ENCODE measurements at regions not wholly inside any gene's neighbourhood (a gene's known extent, or its start where the extent isn't known, plus 50 kb on each side); places are given as distances from the start of the nearest gene placed in this dataset.

DNA sequence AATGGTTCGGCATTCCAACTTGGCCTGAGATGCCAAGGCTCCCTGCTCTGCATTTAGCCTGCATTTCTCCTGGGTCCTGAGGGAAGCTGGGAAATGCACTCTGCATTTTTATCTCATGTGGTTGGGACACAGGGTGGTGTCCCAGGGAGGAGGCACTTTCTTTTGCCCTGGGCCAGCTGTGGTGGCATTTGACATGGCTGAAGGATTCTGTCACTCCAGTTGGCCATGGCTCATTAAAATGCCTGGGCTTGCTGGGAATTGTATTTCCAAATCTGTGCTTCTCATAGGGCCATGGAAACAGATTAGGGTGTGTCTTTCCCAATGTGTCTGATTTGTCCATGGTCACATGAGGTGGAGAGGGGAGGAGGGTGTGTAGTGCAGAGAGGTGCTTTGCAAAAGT, 128.3 kb upstream of the RGMA start:
- DNase-seq, result no peak

DNA sequence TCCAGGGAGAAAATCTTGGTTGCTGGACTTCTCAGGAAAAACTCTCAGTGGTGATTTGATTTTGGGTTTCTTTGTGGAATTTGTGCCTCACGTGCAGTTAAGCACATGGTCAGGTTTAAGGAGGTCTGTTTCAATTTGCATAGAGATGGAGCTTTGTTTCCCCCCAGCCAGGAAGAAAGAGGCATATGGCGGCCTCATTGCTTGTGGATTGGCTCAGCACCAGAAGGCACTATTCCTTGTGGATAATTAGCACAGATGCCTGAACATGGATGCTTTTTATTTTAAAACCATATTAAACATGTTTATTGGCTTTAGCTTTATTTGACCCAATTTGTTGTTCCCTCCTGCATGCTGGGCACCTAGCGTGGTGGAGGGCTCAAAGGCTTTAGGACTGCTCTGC, 125.1 kb upstream of the RGMA start:
- no peak for DNase-seq

DNA sequence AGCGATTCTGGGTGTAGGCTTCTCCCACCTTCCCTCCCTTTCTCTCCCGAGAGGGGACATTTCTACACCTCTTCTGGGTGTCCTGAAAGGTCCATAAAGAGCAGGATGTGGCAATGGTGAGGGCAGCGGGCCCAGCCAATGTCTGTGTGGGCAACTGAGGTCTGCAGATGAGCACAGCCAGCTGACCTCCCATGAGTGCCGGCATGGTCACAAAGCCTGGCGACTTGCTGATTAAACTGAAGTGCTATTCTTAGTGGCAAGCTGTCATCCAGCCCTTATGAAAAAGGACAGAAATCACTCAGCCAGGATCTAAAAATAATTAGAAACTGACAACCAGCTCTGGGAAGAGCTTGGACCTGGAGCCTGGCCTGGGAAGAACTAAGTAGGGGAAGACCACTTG, 124.3 kb upstream of the RGMA start:
- no peak for DNase-seq

DNA sequence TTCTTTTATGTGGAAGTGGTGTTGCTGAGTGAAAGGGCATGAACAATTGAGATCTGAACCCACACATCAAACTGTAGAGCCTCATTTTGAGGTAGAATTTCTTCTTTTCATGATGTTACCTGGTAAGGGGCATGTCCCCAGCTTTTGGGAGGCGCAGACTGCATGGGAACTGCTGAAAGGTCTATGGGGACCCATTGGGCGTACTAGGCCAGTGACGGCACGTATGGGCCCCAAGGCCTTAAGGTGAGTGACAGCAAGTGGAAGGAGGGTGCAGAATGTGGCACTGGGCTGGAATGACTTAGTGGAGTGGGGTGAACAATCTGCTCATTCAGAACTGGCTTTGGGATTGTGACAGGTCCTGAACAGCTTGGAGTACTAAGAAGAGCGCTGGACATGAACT, 123.6 kb upstream of the RGMA start:
- no peak for DNase-seq

DNA sequence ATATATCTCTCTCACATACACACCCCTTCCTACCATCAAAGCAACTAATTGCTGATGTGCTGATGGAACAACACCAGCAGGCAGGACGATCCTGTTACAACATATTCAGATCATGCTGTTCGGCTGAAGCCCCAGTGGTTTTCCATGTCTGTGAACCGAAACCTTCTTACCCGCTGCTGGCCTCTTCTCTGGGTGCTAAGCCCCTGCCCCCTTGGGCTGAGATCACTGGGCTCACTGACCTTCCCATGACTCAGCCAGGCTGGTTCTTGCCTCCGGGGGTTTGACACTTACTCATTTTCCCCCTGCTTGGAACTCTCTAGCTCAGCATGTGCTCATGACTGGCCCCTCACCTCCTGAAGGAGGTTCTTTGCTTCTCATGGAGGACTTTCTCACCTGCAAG, 122.0 kb upstream of the RGMA start:
- DNase-seq, result no peak

DNA sequence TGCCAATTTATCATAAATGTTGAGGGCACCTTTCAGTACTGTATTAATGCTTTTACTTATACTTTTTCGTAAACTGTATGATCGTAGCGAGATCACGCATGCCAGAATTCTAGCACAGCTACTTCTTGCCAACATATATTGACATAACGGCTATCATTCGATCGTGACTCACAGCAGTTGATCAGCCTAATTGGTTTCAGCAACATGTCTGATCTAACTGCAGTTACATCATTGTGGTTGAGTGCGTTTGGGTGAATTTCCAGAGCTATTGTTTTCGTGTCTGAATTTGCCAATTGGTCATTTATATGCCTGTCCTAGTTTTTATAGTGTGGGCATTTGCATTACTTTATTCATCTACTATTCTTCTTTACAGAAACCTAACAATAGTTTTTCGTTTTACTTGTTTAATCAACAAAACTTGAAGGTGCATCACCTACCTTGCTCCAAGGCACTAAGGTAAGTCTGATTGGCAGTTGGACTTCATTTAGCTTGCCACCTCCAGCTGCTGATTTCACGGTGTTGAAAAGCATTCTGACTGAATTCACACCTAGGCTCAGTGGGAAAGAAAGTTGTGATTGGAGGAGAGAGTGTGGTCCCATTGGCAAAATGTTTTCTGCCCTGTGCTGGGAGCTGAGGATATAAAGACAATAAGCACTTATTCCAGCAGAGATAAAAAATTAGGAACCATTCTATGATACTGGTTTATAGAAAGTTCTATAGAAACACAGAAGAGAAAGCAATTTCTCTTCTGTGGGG, 120.9 kb upstream of the RGMA start:
- no peak for DNase-seq

DNA sequence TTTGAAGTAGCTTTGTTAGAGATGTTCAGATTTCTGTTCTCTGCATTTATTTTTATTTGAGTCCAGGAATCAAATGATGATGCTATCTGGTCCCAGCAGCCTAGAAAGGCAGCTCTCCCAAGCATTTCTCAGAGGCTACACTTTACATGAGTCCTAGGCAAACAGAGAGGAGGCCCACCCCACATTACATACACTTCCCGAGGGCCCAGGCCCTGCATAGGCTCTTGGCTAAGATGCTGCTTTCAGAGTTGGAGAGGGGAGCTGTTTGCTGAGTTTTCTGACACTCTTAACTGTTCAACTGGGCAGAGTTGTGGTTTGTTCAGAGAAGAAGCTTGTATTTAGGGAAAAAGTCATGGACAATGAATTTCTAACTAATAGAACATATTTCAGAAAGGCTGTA, 117.9 kb upstream of the RGMA start:
- no peak for DNase-seq

DNA sequence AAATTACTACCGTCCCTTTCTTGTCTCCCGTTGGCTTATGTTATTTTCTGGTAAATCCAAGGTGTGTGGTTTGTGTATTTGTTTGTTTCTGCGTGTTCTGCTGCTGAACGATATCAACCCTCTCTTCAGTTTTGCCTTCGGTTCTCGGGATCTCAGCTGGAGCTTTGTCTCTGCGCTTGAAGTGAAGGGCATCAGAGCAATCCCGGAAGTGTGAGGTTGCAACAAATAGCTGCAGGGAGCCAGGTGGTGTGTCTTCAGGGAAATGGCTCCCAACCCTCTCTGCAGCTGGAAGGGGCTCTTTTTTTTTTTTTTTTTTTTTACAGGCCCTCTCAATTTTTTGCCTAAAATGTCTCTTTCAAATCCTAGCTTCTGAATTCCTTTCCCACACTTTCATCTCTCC, 116.4 kb upstream of the RGMA start:
- DNase-seq, result no peak

DNA sequence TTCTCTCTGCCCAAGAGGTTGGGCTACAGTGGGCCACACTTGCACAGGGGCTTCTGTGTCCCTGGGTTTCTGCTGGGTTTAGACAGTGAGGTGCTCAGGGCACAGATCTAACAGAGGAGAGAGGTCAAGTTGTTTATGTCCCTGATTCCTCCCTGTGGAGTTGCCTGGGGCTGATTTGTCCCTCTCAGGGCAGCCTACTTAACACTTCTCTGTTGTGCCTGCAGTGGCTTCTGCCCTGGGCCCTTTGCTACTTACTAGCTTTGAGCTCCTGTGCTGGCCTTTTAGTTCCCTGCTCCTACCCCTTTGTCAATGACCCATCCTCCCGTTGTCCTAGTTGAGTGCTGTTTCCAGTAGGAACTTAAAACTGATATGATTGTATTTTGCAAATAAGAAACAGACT, 114.0 kb upstream of the RGMA start:
- DNase-seq, result no peak

DNA sequence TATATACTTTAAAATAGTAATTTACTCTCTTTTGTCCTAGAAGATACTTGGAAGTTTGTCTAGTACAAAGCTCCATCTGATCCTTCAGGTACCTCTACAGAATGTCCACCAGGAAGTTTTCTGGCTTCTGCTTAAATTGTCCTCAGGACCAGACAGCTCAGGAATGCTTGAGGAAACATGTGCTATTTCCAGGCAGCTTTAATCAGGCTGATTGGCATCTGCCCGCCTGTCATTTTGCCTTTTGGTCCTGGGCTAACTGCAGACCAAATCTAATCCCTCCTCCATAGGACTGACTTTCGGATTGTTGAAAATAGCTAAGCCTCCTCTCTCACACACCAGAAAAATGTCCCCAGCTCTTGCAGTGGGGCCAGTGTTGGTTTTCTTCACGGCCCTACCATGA, 113.4 kb upstream of the RGMA start:
- DNase-seq, result no peak

DNA sequence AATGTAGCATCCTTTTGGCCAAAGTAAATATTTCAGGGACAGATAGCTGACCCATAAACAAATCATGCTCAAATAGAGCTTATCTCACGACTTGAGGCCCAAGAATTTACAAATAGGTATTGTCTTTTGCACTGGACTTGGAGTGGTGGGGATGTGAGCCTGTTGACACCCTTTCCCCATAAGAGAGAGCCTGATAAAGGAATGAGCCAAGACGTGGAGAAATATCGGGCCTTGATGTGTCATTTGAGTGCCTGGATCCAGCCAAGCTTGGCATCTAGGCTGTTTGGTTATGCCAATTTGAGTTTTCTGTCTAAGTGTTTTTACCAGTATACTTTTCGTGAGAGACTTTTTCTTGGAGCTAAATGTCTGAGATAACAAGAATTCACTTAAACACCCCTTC, 112.9 kb upstream of the RGMA start:
- DNase-seq, result no peak

DNA sequence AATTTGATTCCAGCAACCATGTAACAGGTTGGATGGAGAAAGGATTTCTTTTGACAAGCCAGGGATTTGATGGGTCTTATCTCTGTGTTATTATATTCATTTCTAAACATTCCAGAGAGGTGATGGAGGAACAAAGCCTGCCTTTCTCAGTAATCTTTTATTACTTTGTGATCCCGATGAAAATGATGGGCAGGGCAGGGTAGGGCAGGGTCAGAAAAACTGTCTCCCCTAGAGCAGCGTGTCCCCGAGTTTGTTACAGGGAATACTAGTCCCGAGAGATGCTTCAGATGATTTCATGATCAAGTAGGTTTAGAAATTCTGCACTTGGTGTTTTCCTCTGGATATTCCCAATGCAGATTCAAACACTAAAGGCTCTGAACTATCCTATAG, 111.8 kb upstream of the RGMA start:
- DNase-seq, result no peak

DNA sequence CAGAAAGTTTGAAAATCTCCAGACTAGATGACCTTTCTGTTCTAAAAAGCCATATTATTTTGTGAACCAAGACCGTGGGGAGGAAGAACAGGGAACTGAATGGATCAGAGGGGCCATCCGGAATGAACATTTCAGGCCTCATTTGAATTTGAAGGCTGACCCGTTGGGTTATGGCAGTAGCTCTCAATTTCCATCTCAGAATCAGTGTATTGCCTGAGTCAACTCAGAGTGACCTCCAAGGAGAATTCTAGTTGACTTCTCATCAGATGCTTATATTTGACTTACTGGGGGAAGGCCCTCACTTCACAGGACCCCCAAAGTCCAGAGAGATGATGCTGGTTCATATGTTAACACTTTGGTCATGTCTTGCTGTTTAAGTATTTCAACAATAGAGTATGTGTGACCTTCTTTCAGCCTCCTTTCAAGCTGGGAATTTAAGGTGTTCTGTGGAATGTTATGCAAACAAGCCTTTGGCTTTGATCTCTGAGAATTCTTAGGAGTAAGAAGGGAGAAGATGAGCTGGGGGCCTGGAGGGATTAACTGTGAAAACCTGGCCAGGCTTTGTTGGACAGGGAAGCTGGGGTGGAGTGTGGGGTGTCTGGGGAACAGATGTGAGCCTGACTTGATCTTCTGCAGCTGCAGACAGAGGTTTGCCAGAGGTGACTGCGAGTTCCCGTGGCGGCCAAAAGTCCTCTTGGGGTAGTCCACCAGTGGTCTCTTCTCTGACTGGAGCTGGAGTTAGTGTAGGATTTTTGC, 111.2 kb upstream of the RGMA start:
- no peak for DNase-seq

DNA sequence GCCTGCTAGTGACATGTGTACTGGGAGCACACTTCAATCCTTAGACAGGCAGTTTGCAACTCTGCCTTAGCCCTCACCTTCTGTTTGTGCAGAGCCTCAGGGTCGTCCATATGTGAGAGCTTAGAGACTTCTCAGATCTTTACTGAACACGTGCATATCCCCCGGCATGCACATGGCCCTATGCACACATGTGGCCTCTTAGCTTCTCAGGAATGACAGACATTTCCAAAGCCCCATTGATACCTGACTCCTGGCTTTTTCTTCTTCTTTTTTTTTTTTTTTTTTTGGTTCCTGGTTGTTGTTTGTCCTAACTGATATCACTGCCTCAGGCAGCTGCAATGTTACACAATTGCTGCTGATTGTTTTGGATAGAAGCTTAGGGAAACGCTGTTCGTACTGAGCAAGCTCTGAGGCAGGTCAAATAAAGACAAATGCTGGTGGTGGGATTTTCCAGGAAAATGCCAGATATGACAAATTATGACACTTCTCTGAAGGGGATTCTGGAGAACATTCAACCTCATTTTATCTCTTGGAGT, 107.2 kb upstream of the RGMA start:
- no peak for DNase-seq

DNA sequence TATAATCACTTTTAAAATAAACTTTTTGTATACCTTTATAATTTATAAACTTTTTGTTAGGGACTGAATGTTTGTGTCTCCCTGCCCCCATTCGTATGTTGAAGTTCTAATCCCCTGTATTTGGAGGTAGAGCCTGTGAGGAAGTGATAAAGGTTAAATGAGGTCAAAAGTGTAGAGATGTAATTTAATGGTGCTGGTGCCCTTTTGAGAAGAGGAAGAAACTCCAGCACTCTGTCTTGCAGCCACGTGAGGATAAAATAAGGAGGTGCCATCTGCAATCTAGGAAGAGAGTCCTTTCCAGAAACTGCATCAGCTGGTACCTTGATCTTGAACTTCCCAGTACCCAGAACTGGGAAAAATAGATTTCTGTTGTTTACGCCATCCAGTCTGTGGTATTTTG, 106.1 kb upstream of the RGMA start:
- DNase-seq, result no peak

DNA sequence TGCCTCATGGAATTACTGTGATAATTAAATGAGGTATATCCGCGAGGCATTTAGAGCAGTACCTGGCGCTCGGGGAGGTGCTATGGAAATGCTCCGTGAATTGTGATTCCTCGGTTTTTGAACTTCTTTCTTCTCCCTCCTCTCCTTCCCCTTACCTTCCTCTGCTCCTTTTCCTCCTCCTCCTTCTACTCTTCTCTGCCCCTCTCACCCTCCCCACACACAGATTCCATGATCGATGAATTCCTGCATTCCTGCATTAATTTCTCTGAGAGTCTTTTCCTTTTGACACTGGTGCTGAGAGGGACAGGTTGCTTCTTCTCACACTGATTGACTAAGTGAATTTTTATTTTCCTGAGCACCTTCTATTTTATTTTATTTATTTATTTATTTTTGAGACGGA, 101.2 kb upstream of the RGMA start:
- no peak for DNase-seq

DNA sequence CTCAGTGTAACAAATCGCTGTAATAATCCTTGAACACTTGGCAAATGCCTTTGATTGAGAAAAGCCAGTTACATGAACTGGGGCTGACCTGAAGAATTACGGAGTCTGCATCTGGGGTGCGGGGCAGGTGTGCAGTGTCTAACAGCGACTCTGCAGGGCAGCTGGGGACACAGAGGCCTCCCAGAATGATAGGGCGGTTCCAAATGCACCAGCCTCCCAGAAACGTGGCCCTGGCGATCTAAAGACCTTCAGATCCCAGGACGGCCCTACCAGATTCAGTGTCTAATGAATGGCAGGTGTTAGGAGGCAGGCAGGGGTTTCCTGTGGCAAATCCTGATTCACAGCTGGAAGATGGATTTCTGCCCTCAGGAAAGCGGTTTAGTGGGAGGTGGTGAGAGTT, 100.5 kb upstream of the RGMA start:
- DNase-seq, result no peak

DNA sequence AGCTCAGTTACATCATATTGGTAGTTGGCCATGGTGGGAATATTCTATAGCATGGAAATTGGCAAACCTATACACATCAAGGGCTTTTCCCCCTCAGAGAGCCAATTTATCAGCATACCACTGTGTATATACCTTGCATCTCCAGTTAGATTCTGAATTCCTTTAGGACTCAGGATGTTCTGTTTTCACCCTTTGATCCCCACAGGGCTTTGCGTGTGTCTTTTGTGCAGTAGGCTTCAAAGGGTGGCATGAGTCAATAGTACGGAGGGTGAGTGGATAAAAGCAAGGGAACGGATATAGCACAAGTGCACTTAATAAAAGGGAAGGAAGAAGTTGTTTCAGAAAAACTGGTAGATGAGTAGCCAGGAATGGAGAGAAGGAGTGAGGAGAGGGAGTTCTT, 99.2 kb upstream of the RGMA start:
- no peak for DNase-seq

DNA sequence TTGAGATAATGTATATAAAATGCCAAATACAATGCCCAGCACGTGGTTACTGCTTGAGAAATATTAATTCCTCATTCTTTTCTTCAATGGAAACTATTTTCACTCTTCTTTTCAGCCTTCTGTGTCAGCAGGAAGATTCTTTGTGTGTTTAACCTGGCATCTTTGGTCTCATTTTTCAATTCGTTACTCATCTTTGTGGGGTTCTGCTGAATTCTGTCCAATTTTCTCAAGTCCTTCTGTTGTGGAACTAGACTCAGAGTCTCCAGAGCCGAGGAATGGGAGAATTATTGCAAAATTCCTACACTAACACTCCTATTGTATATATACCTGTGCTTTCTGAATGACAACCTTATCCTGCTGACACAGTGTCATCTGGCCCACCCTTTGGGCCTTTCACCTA, 96.8 kb upstream of the RGMA start:
- no peak for DNase-seq

DNA sequence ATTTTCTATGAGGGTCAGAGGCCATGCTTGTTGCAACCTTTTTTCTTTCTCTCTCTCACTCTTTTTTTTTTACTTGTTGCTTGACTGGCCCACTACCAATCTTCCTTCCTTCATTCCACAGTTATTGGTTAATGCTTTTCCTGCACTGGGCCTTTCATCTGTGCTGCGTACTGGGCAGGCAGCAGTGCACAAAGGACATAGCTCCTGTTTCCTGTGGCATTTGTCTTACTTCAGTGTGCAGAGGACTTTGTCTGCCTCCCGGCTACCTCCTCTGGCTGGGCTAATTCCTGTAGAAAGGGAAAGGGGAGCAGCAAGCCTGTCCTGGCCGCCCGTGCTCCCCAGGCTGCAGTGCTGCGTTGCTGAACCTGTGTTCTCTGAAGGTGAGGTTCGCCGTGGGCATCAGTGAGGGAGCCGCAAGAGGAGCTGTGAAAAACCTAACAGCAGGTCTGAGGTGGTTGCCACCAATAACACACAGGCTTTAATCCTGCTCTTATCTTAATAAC, 93.7 kb upstream of the RGMA start:
- DNase-seq, result no peak

DNA sequence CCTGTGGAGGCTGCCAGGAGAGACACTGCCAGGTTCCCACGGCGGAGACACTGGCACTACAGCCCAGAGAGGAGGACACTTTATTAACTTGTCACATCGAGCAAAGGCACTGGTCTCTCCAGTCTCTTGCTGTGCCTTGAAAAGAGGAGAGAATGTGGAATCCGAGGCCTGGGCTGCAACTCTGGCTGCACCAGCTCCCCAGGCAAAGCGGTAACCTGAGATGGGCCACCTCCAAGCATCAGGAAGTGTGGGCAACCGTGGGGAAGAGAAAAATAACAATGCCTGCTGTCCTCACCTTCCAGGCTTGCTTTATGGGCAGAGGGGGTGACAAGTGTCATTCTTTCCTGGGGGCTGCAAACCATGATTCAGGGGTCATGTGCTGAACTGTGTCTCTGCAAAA, 91.6 kb upstream of the RGMA start:
- DNase-seq, result no peak

DNA sequence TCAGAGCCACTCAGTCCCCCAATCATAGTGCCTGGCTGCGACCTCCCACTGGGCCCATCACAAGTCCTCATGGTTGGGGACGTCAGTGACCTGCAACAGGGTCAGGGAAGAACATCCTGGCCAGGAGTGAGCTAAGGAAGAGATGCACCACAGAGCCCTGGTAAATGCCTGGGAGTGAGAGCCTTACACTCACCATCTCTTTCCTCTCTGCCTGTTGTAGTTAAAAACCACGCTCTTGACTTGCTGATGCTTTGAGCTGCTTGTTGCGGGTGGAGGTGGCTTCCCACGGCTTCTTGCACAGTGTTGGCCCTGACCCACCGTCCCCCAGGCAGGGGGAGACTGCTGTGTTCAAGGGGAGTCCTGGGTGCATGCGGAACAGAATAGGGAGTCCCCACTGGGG, 91.1 kb upstream of the RGMA start:
- no peak for DNase-seq

DNA sequence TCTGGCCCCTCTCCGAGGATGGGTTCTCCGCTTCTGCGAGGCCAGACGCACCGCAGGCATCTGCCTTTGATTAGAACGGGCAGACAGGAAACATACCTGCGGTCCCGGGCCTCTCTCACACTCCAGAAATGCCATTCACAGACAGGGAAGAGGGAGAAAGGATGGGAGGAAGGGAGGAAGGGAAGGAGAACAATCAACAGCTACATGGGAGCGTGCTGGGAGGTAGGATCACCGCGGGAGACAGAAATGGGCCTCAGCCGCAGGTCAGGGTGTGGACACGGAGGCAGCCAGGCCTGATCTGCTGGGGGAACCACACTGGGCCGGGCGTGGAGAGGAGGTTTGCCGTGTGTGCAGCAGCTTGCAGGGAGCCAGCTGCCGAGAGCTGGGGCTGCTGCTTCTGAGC, 90.7 kb upstream of the RGMA start:
- DNase-seq, result no peak

DNA sequence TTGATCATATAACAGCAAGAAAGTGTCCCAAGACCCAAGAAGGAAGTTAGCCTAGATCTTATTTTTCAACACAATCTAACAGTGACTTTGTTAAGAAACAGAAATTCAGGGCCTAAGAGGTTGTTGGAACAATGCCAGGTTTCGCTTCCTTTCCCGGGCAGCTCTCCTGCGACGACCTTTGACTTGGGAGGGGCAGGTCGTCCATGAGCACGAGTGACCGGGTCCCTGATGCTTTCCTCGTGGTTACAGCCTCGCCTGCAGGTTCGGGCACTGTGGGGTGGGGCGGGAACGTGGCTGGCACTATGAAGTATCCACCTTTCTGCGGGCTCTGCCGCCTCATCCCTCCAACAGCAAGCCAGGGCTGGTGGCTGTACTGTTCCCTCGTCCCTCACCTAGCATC, 90.1 kb upstream of the RGMA start:
- no peak for DNase-seq

DNA sequence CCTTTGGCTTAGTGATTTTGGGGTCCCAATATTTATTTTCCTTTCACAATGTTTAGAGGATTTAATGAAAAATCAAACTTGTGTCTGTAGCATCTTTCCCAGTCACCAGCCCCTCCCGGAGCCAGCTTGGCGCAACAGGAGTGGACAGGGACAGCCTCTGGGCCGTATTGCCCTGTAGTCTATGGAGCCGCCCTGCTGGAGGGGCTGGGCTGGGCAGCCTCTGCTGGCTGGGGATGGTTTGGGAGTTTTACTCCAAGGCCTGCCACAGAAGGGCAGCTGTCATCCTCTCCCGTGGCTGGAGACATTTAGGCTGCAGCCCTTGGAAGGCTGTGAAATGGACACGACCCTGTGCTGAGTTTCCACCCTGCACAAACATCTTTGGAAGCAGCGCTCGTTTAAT, 89.4 kb upstream of the RGMA start:
- no peak for DNase-seq
